Endodermal cell (in vitro differentiated cells): ENCODE measurements at regions not wholly inside any gene's neighbourhood (a gene's known extent, or its start where the extent isn't known, plus 50 kb on each side); places are given as distances from the start of the nearest gene placed in this dataset.

Source experiments
- DNase-seq: peaks from one replicate; pipeline ENCODE4 v3.0.0-alpha.2; 2017
- H3K27ac ChIP-seq: 2 replicates; pipeline ENCODE4 v1.5.1; 2013; ENCODE audit warnings: mild to moderate bottlenecking, low read depth, low read length, moderate library complexity
- H3K27me3 ChIP-seq: 2 replicates; pipeline ENCODE4 v1.6.1; 2013; ENCODE audit warnings: mild to moderate bottlenecking, low read length, moderate library complexity; ENCODE audit not compliant: insufficient read depth, control insufficient read depth, poor library complexity, severe bottlenecking
- H3K36me3 ChIP-seq: 2 replicates; pipeline ENCODE4 v1.7.0; 2013; ENCODE audit warnings: mild to moderate bottlenecking, low read length, moderate library complexity; ENCODE audit not compliant: control insufficient read depth, insufficient read depth
- H3K4me1 ChIP-seq: one replicate; pipeline ENCODE4 v1.7.0; 2013; ENCODE audit warnings: low read length; ENCODE audit not compliant: control insufficient read depth, insufficient read depth
- H3K4me3 ChIP-seq: 2 replicates; pipeline ENCODE4 v1.5.1; 2013; ENCODE audit warnings: mild to moderate bottlenecking, low read length, moderate library complexity
- H3K9ac ChIP-seq: 2 replicates; pipeline ENCODE4 v1.6.1; 2013; ENCODE audit warnings: mild to moderate bottlenecking, low read length, moderate library complexity; ENCODE audit not compliant: poor library complexity, severe bottlenecking; ENCODE audit errors: extremely low read depth
- H3K9me3 ChIP-seq: 2 replicates; pipeline ENCODE4 v1.6.1; 2013; ENCODE audit warnings: mild to moderate bottlenecking, low read length, moderate library complexity; ENCODE audit not compliant: control insufficient read depth
- H3K27ac Mint-ChIP-seq: 2 replicates; pipeline ENCODE4 v1.8.0; 2020; ENCODE audit warnings: mixed read lengths
- H3K27me3 Mint-ChIP-seq: 2 replicates; pipeline ENCODE4 v1.8.0; 2021; ENCODE audit warnings: mild to moderate bottlenecking, mixed read lengths; ENCODE audit not compliant: insufficient read depth
- H3K36me3 Mint-ChIP-seq: 2 replicates; pipeline ENCODE4 v1.8.0; 2020; ENCODE audit warnings: low read depth, mixed read lengths
- H3K4me1 Mint-ChIP-seq: 2 replicates; pipeline ENCODE4 v1.8.0; 2020; ENCODE audit warnings: mixed read lengths
- H3K4me3 Mint-ChIP-seq: 2 replicates; pipeline ENCODE4 v1.8.0; 2020; ENCODE audit warnings: mild to moderate bottlenecking, moderate library complexity, mixed read lengths
- H3K9me3 Mint-ChIP-seq: 2 replicates; pipeline ENCODE4 v1.8.0; 2020; ENCODE audit warnings: mild to moderate bottlenecking, mixed read lengths
- WGBS, 2 experiments: methylation state at CpG; one replicate each; pipeline versions ENCODE4 v1.1.5 to v1.1.7; 2013; ENCODE audit warnings: missing lambda C conversion rate in 2 of 2, mixed read lengths in 1 of 2; ENCODE audit not compliant: insufficient coverage in 1 of 2, insufficient read length in 1 of 2; 5-methylcytosine and 5-hydroxymethylcytosine counted together
- TF ChIP-seq, protein P1 (sequence below): fragments of 200-600 bp; sonication (generic); conservative IDR thresholded peaks from 2 replicates; pipeline ENCODE4 v1.5.0; 2021; ENCODE audit warnings: antibody characterized with exemption, mild to moderate bottlenecking

DNA sequence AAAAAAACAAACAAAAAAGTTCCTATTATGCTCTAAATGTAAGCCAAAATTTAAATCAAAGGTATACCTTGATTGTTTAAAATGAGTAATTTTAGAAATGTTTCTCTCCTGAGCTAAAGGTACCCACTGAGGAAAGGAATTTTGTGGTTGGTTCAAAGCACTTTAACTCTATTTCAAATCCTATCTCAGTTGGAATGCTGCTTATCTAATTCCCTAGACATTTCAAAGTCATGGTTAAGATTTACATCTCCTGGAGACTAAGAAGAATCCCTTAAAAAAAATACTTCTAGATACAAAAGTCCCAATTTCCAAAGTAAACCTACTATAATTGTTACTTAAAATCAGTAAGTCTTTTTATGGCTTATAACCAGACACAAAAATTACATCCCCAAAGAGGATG lies 830.7 kb downstream of the GRID1 start:
- DNase-seq: no peak
- no peak overlapping the region for H3K9ac ChIP-seq
- no peak overlapping the region for H3K27ac ChIP-seq
- Mint-ChIP-seq H3K4me3 (no peak overlapping the region), H3K9me3 (no peaks in the 10 kb centered on the region), H3K27me3 (no peaks in the 10 kb centered on the region), H3K4me1 (peaks cover 9% of the 10 kb centered on the region), H3K27ac (no peak overlapping the region), H3K36me3 (no peaks in the 10 kb centered on the region)
- TF ChIP-seq, protein P1, sequence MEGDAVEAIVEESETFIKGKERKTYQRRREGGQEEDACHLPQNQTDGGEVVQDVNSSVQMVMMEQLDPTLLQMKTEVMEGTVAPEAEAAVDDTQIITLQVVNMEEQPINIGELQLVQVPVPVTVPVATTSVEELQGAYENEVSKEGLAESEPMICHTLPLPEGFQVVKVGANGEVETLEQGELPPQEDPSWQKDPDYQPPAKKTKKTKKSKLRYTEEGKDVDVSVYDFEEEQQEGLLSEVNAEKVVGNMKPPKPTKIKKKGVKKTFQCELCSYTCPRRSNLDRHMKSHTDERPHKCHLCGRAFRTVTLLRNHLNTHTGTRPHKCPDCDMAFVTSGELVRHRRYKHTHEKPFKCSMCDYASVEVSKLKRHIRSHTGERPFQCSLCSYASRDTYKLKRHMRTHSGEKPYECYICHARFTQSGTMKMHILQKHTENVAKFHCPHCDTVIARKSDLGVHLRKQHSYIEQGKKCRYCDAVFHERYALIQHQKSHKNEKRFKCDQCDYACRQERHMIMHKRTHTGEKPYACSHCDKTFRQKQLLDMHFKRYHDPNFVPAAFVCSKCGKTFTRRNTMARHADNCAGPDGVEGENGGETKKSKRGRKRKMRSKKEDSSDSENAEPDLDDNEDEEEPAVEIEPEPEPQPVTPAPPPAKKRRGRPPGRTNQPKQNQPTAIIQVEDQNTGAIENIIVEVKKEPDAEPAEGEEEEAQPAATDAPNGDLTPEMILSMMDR: no peak
- H3K4me3 ChIP-seq: no peak overlapping the region
- no peaks in the 10 kb centered on the region for H3K4me1 ChIP-seq
- no peaks in the 10 kb centered on the region for H3K27me3 ChIP-seq
- H3K36me3 ChIP-seq: no peaks in the 10 kb centered on the region
- peaks cover 6% of the 10 kb centered on the region for H3K9me3 ChIP-seq

DNA sequence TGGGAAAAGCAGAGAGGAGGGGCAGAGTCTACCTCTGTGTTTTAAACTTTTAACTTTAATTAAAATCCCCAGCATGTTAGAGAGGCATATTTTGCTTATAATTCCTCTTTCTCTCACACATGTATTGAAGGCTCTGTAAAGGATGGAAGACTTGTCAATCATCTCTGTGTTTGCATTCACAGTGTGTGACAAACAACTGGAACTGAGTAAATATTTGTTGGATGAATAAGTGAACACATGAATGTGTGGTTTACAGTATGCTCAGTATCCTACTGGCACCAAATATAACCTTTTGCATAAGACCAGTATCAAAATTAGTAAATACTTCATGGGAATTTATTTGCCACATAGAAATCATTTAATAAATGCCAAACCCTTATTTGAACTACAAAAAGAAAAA lies 829.0 kb downstream of the GRID1 start:
- Mint-ChIP-seq H3K36me3 (no peaks in the 10 kb centered on the region), H3K4me1 (peaks cover 10% of the 10 kb centered on the region), H3K4me3 (no peak overlapping the region), H3K27ac (no peak overlapping the region), H3K27me3 (no peaks in the 10 kb centered on the region), H3K9me3 (no peaks in the 10 kb centered on the region)
- Histone ChIP-seq H3K4me3 (no peak overlapping the region), H3K27ac (no peak overlapping the region), H3K9me3 (peaks cover 6% of the 10 kb centered on the region), H3K36me3 (no peaks in the 10 kb centered on the region), H3K27me3 (no peaks in the 10 kb centered on the region), H3K9ac (no peak overlapping the region), H3K4me1 (no peaks in the 10 kb centered on the region)
- TF ChIP-seq, protein P1: no peak
- DNase-seq: no peak

DNA sequence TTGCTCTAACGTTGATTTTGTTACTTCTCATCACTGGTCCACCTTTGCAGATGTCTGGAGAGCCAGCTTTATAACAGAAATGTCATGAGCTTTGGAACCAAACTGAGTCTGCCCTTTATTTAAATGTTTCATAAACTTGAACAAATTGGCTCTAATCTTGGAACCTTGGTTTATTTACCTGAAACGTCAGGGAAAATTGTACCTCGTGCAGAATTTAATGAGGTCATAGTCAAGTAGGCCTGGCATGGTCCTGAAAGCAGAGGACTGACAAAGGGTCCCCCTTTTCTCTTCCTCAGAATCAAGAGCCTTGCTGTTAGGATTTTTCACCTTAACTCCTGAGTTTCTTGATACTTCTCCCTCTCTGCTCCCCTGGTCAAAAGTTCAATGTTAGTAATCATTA lies 828.0 kb downstream of the GRID1 start:
- peaks cover 17% of the 10 kb centered on the region for H3K4me1 Mint-ChIP-seq
- no peak overlapping the region for H3K27ac Mint-ChIP-seq
- H3K4me3 Mint-ChIP-seq: no peak overlapping the region
- no peak for DNase-seq
- Histone ChIP-seq H3K4me1 (no peaks in the 10 kb centered on the region), H3K4me3 (no peak overlapping the region), H3K27ac (no peak overlapping the region), H3K27me3 (no peaks in the 10 kb centered on the region), H3K9ac (no peak overlapping the region), H3K36me3 (no peaks in the 10 kb centered on the region), H3K9me3 (peaks cover 6% of the 10 kb centered on the region)
- 91 to 93% methylated on average over 3 of the region's 3 CpGs for WGBS, 2 experiments
- no peaks in the 10 kb centered on the region for H3K9me3 Mint-ChIP-seq
- TF ChIP-seq, protein P1: no peak
- H3K36me3 Mint-ChIP-seq: no peaks in the 10 kb centered on the region
- H3K27me3 Mint-ChIP-seq: no peaks in the 10 kb centered on the region
